HG03280 (cell line): ENCODE measurements at regions not wholly inside any gene's neighbourhood (a gene's known extent, or its start where the extent isn't known, plus 50 kb on each side); places are given as distances from the start of the nearest gene placed in this dataset.
"Not testable (repeated sequence)": the region's sequence is repeated elsewhere in the genome, so short reads cannot be mapped to it uniquely, and the experiment has no call there.

Experiments used
- ATAC-seq: cut with Tn5 transposase; IDR thresholded peaks from one replicate; pipeline ENCODE4 v1.9.1; 2021; ENCODE audit warnings: mild to moderate bottlenecking, moderate library complexity; ENCODE audit not compliant: unreplicated experiment

DNA sequence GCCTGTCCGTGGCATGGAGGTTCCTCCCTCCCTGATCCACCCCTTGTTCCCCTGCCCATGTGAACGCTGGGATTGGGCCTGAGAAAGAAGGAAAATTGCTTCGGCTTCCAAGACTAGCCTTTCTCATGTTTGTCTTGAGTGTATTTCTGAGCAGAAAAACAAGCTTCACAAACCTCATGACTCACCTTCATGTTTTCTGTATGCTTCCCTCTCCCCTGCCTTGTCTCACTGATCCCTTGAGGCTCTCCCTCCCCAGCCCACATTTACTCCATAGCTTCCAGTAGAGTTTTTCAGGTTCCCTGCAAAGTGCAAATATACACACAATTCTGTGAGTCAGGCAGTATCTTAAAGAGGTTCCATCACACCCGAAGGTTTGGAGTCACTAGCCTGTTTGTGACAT is 572.4 kb downstream of the UQCRFS1 start:
- no peak for ATAC-seq

DNA sequence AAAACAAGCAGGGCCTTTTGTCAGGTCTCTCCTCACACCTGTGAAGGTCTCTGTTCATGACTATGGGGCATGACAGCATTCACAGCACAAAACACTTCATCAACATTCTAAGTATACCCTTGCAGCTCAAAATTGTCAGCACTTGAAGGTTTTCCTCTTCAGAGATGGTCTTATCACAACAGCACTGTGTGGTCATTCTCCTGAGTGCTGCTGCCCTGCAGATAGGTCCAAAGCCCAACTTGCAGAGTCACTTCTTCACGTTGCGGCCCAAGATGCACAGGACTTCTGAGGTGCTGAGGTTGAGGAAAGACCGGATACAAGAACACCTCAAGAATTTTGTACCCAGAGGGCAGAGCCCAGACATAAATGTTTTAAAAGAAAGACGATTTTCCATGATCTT is 574.5 kb downstream of the UQCRFS1 start:
- ATAC-seq = no peak

DNA sequence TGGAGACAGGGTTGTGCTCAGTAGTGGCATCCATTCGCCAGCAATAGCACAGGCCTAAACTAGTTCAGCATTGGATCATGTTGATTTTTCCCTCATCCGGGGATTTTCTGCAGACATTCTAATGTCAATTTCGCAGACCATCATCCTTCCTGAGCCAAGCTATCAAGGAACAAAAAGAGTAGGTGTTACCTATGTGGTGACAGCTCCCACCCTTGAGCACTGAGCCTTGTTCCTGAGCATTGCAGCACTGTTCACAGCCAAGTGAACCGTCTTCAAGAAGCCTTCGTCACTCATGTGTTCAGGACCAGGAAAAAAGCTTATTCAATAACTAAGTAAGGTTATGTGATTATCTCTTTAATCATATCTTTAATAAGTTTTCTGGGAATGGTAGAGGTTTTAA is 576.2 kb downstream of the UQCRFS1 start:
- no peak for ATAC-seq

- no peak for ATAC-seq
Measured at GRCh38 chr19:28636016-28636629, 576.8 kb downstream of the UQCRFS1 start.

- no peak for ATAC-seq
Measured at GRCh38 chr19:28634837-28635236, 578.1 kb downstream of the UQCRFS1 start.

- ATAC-seq = no peak
Measured at GRCh38 chr19:28634019-28634328, 579.0 kb downstream of the UQCRFS1 start.

- ATAC-seq = no peak
Measured at GRCh38 chr19:28633319-28634018, 579.5 kb downstream of the UQCRFS1 start.

DNA sequence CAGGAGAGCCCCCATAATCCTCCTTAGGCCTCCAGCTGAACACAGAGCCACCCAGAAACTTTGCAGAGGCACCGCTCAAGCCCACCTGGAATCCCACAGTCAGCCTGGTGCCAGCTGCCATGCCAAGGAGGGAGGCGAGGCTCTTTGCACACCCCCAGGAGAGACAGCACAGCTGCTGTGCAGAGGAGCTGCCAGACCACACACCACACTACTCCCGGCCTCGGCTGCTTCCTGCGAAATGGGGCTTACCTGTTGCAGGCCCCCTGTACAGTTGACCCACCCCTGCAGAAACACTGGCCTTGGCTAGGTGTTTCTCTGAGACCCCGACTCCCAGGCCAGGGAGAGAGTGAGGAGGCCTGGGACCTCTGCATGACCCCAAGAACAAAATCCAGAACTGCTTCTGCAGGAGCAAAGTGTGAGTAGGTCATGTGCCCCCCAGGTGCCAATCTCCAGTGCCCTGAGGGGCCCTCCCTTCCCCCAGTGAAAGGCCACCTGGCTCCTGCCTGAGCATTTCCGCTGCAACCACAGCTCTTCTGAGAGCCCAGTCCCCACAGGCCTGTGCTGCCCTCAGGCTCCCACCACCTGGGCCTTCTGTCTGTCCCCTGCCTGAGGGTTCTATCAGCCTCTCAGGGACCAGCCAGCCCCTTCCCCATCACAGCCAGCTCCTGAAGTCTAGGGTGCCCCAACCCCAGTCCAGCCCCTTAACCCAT is 580.4 kb downstream of the UQCRFS1 start:
- ATAC-seq = no peak

DNA sequence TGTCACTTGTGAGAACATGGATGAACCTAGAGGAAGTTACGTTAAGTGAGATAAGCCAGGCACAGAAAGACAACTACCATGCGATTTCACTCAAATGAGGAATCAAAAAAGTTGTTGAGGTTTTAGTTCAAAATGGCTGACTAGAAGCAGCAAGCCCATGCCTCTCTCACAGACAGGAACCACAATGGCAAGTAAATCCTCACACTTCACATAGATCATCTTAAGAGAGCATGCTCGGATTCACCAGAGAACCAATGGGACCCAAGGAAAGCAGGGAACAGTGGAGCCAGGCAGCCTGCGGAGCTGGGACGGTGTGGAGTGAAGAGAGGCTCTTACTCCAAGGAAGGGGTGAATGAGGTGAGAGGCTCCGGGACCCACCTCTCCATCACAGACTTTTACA is 581.0 kb downstream of the UQCRFS1 start:
- ATAC-seq = no peak

DNA sequence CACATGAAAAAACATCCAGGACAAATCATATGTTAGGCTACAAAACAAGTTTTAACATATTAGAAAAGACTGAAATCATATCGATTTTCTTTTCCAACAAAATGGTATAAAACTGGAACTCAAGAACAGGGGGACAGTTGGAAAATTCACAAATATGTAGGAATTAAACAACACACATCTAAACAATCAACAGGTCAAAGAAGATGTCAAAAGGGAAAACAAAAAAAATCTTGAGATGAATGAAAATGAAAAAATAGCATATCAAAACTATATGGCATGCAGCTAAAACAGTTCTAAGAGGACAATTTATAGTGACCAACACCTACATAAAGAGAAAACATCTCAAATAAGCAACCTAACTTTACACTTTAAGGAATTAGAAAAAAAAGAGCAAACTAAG is 585.3 kb downstream of the UQCRFS1 start:
- ATAC-seq = no peak

GRCh38 chr19:28626407-28626806 is 586.5 kb downstream of the UQCRFS1 start:
- ATAC-seq = not testable (repeated sequence)

GRCh38 chr19:28619816-28620429 is 593.0 kb downstream of the UQCRFS1 start:
- ATAC-seq = no peak

DNA sequence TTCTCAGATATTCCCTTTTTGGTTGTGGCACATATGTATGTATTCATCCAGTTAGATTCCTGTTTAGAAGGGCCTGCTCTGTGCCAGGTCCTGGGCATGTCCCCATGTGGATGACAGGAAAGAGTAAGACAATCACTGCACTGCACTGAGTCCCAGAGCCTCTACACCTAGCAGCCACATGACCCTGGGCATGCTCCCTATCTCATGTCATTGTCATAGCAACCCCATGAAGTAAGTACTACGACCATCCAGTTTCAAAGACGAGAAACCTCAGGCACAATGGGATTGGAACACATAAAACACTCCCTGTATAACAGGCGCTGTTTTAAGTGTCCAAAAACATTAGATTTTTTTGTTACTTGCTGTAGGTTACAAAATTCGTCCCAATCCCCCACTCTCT is 594.4 kb downstream of the UQCRFS1 start:
- no peak for ATAC-seq

DNA sequence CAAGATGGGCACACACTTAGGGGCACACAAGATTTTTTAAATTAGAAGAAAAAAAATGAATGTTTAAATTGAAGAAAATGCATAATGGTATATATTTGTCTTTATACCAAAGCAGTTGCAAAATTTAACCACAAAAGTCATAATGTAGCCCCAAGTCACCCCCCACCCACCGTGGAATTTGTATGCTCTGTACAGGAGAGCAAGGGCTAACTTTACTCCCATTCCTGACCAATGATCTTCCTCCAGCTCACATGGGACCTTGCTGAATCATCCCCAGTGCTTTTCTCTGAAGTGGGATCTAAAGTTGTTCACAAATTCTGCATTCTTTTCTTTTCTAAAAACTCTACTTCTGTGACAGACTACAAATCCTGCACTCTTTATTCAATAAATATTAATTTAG is 597.0 kb downstream of the UQCRFS1 start:
- ATAC-seq = no peak

GRCh38 chr19:28615546-28615916 is 597.4 kb downstream of the UQCRFS1 start:
- no peak for ATAC-seq

- no peak for ATAC-seq
Measured at GRCh38 chr19:28614634-28615545, 598.1 kb downstream of the UQCRFS1 start.

DNA sequence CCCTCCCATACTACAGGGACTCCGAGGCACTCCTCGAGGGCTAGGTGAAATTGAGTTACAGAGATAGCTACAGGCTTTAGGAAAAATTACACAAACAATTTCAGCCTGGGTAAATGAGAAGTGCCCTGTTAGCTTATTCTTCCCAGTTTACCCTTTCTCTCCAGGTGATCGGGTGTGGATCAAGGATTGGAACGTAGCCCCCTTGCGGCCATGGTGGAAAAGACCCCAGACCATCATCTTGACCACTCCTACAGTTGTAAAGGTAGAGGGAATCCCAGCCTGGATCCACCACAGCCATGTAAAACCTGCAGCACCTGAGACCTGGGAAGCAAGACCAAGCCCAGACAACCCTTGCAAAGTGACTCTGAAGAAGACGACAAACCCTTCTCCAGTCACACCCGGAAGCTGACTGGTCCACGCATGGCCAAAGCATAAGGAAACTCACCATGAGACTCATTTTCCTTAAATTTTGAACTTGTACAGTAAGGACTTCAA is 600.6 kb downstream of the UQCRFS1 start:
- no peak for ATAC-seq

DNA sequence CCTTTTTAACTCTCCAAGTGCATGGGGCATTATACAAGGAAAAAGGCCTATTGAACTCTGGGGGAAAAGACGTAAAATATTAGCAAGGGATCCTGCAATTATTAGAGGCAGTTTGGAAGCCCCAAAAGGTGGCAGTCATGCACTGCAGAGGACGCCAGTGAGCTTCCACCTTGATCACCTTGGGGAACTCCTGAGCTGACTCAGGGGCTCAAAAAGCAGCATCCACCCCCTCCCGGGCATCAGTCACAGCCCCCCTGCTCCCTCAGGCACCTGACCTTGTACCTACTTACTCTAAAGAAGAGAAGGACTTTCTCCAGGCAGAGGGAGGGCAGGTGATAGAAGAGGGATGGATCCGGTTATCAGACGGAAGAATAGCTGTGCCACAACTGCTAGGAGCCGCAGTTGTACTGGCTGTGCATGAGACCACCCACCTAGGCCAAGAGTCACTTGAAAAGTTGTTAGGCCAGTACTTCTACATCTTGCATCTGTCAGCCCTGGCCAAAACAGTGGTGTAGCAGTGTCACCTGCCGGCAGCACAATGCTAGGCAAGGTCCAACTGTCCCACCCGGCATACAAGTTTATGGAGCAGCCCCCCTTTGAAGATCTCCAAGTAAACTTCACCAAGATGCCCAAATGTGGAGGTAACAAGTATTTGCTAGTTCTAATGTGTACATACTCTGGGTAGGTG is 601.6 kb downstream of the UQCRFS1 start:
- ATAC-seq = not testable (repeated sequence)

DNA sequence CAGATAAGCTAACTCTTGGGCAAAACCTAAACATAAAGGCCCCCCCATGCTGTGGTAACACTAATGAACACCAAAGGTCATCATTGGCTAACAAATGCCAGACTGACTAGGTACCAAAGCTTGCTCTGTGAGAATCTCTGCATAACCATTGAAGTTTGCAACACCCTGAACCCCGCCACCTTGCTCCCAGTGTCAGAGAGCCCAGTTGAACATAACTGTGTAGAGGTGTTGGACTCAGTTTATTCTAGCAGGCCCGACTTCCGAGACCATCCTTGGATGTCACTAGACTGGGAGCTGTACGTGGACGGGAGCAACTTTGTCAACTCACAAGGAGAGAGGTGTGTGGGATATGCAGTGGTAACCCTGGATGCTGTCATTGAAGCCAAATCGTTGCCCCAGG is 602.2 kb downstream of the UQCRFS1 start:
- no peak for ATAC-seq

GRCh38 chr19:28609944-28610343 is 603.0 kb downstream of the UQCRFS1 start:
- no peak for ATAC-seq
